SK-N-MC (cell line): ENCODE measurements at regions not wholly inside any gene's neighbourhood (a gene's known extent, or its start where the extent isn't known, plus 50 kb on each side); places are given as distances from the start of the nearest gene placed in this dataset.

Experiments
- DNase-seq: peaks from one replicate; pipeline ENCODE4 v3.0.0-alpha.2; 2011; ENCODE audit warnings: low read depth, low spot score
- H3K27ac ChIP-seq: fragments of 200-600 bp; sonication (generic); 2 replicates; pipeline ENCODE4 v1.5.1; 2016; ENCODE audit warnings: mixed run types
- H3K36me3 ChIP-seq: fragments of 200-600 bp; sonication (generic); 2 replicates; pipeline ENCODE4 v1.6.1; 2017; ENCODE audit warnings: antibody characterized with exemption, low read length, mixed read lengths; ENCODE audit not compliant: insufficient read depth
- H3K4me3 ChIP-seq: fragments of 200-600 bp; sonication (generic); 2 replicates; pipeline ENCODE4 v1.5.1; 2016
- H3K9ac ChIP-seq: fragments of 200-600 bp; sonication (generic); 2 replicates; pipeline ENCODE4 v1.8.0; 2017; ENCODE audit warnings: mixed run types, mixed read lengths; ENCODE audit not compliant: insufficient read length
- H3K9me3 ChIP-seq: fragments of 200-600 bp; sonication (generic); 2 replicates; pipeline ENCODE4 v1.6.1; 2017; ENCODE audit warnings: low read depth, mild to moderate bottlenecking, antibody characterized with exemption, low read length, moderate library complexity, mixed read lengths
- EZH2 ChIP-seq: fragments of 200-600 bp; sonication (generic); IDR thresholded peaks from one replicate; pipeline ENCODE4 v1.6.1; 2017; ENCODE audit warnings: antibody characterized with exemption
- FOXP2 ChIP-seq: optimal IDR thresholded peaks from 2 replicates; pipeline ENCODE3; 2011; ENCODE audit warnings: mild to moderate bottlenecking, moderate library complexity; ENCODE audit not compliant: insufficient read depth; ENCODE audit errors: extremely low read length, control extremely low read depth
- POLR2AphosphoS5 ChIP-seq: IDR thresholded peaks from 2 replicates; pipeline ENCODE4 v1.6.1; 2012; ENCODE audit warnings: mild to moderate bottlenecking, low read depth, low read length, borderline replicate concordance

GRCh38 chr1:8116894-8117264 lies 90.8 kb upstream of the ERRFI1 start:
- no peaks in the 10 kb centered on the region for H3K9me3 ChIP-seq
- DNase-seq: no peak
- TF ChIP-seq EZH2 (no peak), FOXP2 (no peak), POLR2AphosphoS5 (no peak)
- H3K4me3 ChIP-seq: no peak overlapping the region
- no peak overlapping the region for H3K27ac ChIP-seq
- H3K9ac ChIP-seq: no peak overlapping the region
- H3K36me3 ChIP-seq: no peaks in the 10 kb centered on the region

GRCh38 chr1:8115769-8116167 lies 89.7 kb upstream of the ERRFI1 start:
- no peaks in the 10 kb centered on the region for H3K9me3 ChIP-seq
- H3K9ac ChIP-seq: no peak overlapping the region
- H3K4me3 ChIP-seq: no peak overlapping the region
- no peak for DNase-seq
- no peaks in the 10 kb centered on the region for H3K36me3 ChIP-seq
- TF ChIP-seq FOXP2: no peak
- no peak for TF ChIP-seq EZH2
- no peak for TF ChIP-seq POLR2AphosphoS5
- no peak overlapping the region for H3K27ac ChIP-seq

GRCh38 chr1:8115031-8115768 lies 89.1 kb upstream of the ERRFI1 start:
- Histone ChIP-seq H3K36me3 (no peaks in the 10 kb centered on the region), H3K9ac (no peak overlapping the region), H3K4me3 (no peak overlapping the region), H3K9me3 (no peaks in the 10 kb centered on the region), H3K27ac (no peak overlapping the region)
- TF ChIP-seq EZH2 (no peak), FOXP2 (no peak), POLR2AphosphoS5 (no peak)
- DNase-seq: no peak

DNA sequence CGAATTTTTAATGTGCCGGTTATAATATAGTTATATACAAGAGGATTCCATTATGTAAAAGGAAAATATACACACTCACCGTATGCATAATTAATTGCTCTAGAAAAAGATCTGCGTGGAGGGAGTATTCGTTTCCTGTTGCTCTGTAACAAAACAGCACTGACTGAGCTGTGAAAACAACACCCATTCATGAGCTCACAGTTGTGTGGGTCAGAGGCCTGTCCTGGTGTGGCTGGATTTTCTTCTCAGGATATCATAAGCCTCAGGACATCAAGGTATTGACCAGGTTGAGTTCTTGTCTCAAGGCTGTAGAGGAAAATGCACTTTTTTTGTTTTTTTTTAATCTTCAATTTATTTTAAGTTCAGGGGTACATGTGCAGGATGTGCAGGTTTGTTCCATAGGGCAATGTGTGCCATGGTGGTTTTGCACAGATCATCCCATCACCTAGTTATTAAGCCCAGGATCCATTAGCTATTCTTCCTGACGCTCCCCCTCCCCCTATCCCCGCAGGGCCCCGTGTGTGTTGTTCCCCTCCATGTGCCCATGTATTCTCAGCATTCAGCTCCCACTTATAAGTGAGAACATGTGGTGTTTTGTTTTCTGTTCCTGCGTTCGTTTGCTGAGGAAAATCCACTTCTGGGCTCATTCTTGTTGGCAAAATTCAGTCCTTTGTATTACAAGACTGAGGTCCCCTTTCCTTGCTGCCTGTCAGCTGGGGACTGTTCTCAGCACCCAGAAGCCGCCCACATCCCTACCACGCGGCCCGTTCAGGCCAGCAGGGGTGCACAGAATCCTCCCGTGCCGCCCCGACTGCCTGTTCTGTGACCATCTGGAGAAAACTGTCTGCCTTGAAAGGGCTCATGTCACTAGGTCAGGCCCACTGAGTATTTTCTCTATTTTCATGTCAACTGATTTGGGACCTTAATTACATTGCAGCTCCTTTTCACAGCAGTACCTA lies 87.4 kb upstream of the ERRFI1 start:
- Histone ChIP-seq H3K27ac (peak overlapping the region; percentile 79), H3K36me3 (no peaks in the 10 kb centered on the region), H3K9me3 (no peaks in the 10 kb centered on the region), H3K9ac (peak overlapping the region; percentile 54), H3K4me3 (peak overlapping the region; percentile 46)
- peak; percentile 80 for TF ChIP-seq FOXP2
- no peak for TF ChIP-seq EZH2
- no peak for DNase-seq

GRCh38 chr1:8112611-8113261 lies 86.6 kb upstream of the ERRFI1 start:
- no peaks in the 10 kb centered on the region for H3K36me3 ChIP-seq
- H3K9me3 ChIP-seq: no peaks in the 10 kb centered on the region
- peak overlapping the region; percentile 79; the same call in 1 of the 2 replicates for H3K27ac ChIP-seq
- no peak for DNase-seq
- no peak overlapping the region for H3K9ac ChIP-seq
- H3K4me3 ChIP-seq: peak overlapping the region; percentile 46
- TF ChIP-seq EZH2 (no peak), FOXP2 (no peak), POLR2AphosphoS5 (no peak)

GRCh38 chr1:8111560-8111959 lies 85.5 kb upstream of the ERRFI1 start:
- H3K27ac ChIP-seq: no peak overlapping the region
- H3K9me3 ChIP-seq: no peaks in the 10 kb centered on the region
- H3K4me3 ChIP-seq: no peak overlapping the region
- DNase-seq: no peak
- TF ChIP-seq POLR2AphosphoS5 (no peak), FOXP2 (no peak), EZH2 (no peak)
- H3K36me3 ChIP-seq: no peaks in the 10 kb centered on the region
- H3K9ac ChIP-seq: no peak overlapping the region

GRCh38 chr1:8109216-8109615 lies 83.1 kb upstream of the ERRFI1 start:
- no peaks in the 10 kb centered on the region for H3K9me3 ChIP-seq
- DNase-seq: no peak
- H3K4me3 ChIP-seq: no peak overlapping the region
- H3K27ac ChIP-seq: no peak overlapping the region
- no peak overlapping the region for H3K9ac ChIP-seq
- H3K36me3 ChIP-seq: no peaks in the 10 kb centered on the region
- TF ChIP-seq FOXP2 (no peak), EZH2 (no peak), POLR2AphosphoS5 (no peak)

DNA sequence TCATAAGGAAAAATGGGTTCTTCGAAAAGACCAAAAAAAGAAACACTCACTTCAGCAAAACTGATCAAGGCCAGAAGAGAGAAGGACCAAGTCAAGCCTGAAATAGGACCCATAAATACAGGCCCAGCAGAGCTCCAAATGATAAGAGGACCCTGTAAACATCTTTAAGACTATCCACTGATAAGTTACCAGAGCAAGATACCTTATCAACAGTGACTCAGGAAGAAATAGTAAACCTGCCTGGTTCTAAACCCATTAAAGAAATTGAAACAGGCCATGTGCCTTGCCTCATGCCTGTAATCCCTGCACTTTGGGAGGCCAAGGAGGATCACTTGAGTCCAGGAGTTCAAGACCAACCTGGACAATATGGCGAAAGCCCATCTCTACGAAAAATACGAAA lies 81.8 kb upstream of the ERRFI1 start:
- no peak for TF ChIP-seq POLR2AphosphoS5
- no peak for TF ChIP-seq FOXP2
- no peak for TF ChIP-seq EZH2
- Histone ChIP-seq H3K9me3 (no peaks in the 10 kb centered on the region), H3K36me3 (no peaks in the 10 kb centered on the region), H3K9ac (no peak overlapping the region), H3K27ac (no peak overlapping the region), H3K4me3 (no peak overlapping the region)
- no peak for DNase-seq
